Astrocyte (in vitro differentiated cells and primary cell): ENCODE measurements at regions not wholly inside any gene's neighbourhood (a gene's known extent, or its start where the extent isn't known, plus 50 kb on each side); places are given as distances from the start of the nearest gene placed in this dataset.

Experiments
- DNase-seq: peaks from one replicate; pipeline ENCODE4 v3.0.0-alpha.2; 2010; ENCODE audit warnings: low read depth
- FAIRE-seq: peaks from 2 replicates; lab custom pipeline; 2011; peaks lifted over from hg19 to GRCh38; lab: Jason Lieb, UNC
- H2AFZ ChIP-seq: 2 replicates; pipeline ENCODE4 v1.6.0; 2012; ENCODE audit warnings: low read depth, low read length, inconsistent platforms
- H3K27ac ChIP-seq: 2 replicates; pipeline ENCODE4 v1.5.1; 2011; ENCODE audit warnings: low read depth, low read length, inconsistent platforms
- H3K27me3 ChIP-seq: 2 replicates; pipeline ENCODE4 v1.6.0; 2011; ENCODE audit warnings: low read length, inconsistent platforms; ENCODE audit not compliant: insufficient read depth
- H3K36me3 ChIP-seq: 2 replicates; pipeline ENCODE4 v1.5.1; 2011; ENCODE audit warnings: low read length, inconsistent platforms; ENCODE audit not compliant: insufficient read depth
- H3K4me1 ChIP-seq: 2 replicates; pipeline ENCODE4 v1.5.1; 2011; ENCODE audit warnings: low read length, inconsistent platforms; ENCODE audit not compliant: insufficient read depth
- H3K4me2 ChIP-seq: 2 replicates; pipeline ENCODE4 v1.6.0; 2012; ENCODE audit warnings: low read length, inconsistent platforms
- H3K4me3 ChIP-seq: 2 replicates; pipeline ENCODE4 v1.5.1; 2011; ENCODE audit warnings: low read depth, mild to moderate bottlenecking, low read length, inconsistent platforms; ENCODE audit not compliant: insufficient read depth
- H3K79me2 ChIP-seq: 2 replicates; pipeline ENCODE4 v1.6.0; 2012; ENCODE audit warnings: mild to moderate bottlenecking, low read length, inconsistent platforms; ENCODE audit not compliant: insufficient read depth
- H3K9ac ChIP-seq: 2 replicates; pipeline ENCODE4 v1.6.0; 2012; ENCODE audit warnings: mild to moderate bottlenecking, low read length, inconsistent platforms
- H3K9me3 ChIP-seq: 2 replicates; pipeline ENCODE4 v1.5.1; 2012; ENCODE audit warnings: low read depth, mild to moderate bottlenecking, low read length, inconsistent platforms; ENCODE audit not compliant: insufficient read depth
- H4K20me1 ChIP-seq: 2 replicates; pipeline ENCODE4 v1.6.0; 2012; ENCODE audit warnings: low read length, inconsistent platforms; ENCODE audit not compliant: insufficient read depth
- H3K27ac Mint-ChIP-seq: one replicate; pipeline ENCODE4 v1.8.0; 2021; ENCODE audit warnings: mild to moderate bottlenecking, mixed read lengths; ENCODE audit not compliant: unreplicated experiment
- H3K27me3 Mint-ChIP-seq: one replicate; pipeline ENCODE4 v1.8.0; 2021; ENCODE audit warnings: low read depth, mixed read lengths; ENCODE audit not compliant: unreplicated experiment
- H3K36me3 Mint-ChIP-seq: one replicate; pipeline ENCODE4 v1.8.0; 2021; ENCODE audit warnings: low read depth, mixed read lengths; ENCODE audit not compliant: unreplicated experiment
- H3K4me1 Mint-ChIP-seq: one replicate; pipeline ENCODE4 v1.8.0; 2021; ENCODE audit warnings: low read depth, mixed read lengths; ENCODE audit not compliant: unreplicated experiment
- H3K4me3 Mint-ChIP-seq: one replicate; pipeline ENCODE4 v1.8.0; 2021; ENCODE audit warnings: mild to moderate bottlenecking, moderate library complexity, mixed read lengths; ENCODE audit not compliant: unreplicated experiment
- H3K9me3 Mint-ChIP-seq: one replicate; pipeline ENCODE4 v1.8.0; 2021; ENCODE audit warnings: mild to moderate bottlenecking, mixed read lengths; ENCODE audit not compliant: unreplicated experiment
- CTCF ChIP-seq: IDR thresholded peaks from 2 replicates; pipeline ENCODE4 v1.5.1; 2011; ENCODE audit warnings: low read depth, mild to moderate bottlenecking, inconsistent platforms, low read length, moderate library complexity; ENCODE audit not compliant: insufficient read depth
- EZH2 ChIP-seq: IDR thresholded peaks from 2 replicates; pipeline ENCODE4 v1.6.1; 2012; ENCODE audit warnings: mild to moderate bottlenecking, low read length, inconsistent platforms; ENCODE audit not compliant: insufficient read depth

- Histone ChIP-seq H3K36me3 (no peaks in the 10 kb centered on the region), H3K79me2 (no peaks in the 10 kb centered on the region), H3K4me1 (no peaks in the 10 kb centered on the region), H2AFZ (no peak overlapping the region), H3K27me3 (no peaks in the 10 kb centered on the region), H3K9me3 (peaks cover 6% of the 10 kb centered on the region), H3K4me2 (no peak overlapping the region), H4K20me1 (no peaks in the 10 kb centered on the region), H3K27ac (no peak overlapping the region), H3K4me3 (no peak overlapping the region), H3K9ac (no peak overlapping the region)
- Mint-ChIP-seq H3K27me3 (no peaks in the 10 kb centered on the region), H3K27ac (no peak overlapping the region), H3K4me1 (no peaks in the 10 kb centered on the region), H3K36me3 (no peaks in the 10 kb centered on the region), H3K9me3 (peaks cover 8% of the 10 kb centered on the region), H3K4me3 (no peak overlapping the region)
- TF ChIP-seq EZH2 (no peak), CTCF (no peak)
- no peak for DNase-seq
- no peak for FAIRE-seq
Observed at GRCh38 chr2:3942841-3943240, 239.5 kb downstream of the DCDC2C start.

DNA sequence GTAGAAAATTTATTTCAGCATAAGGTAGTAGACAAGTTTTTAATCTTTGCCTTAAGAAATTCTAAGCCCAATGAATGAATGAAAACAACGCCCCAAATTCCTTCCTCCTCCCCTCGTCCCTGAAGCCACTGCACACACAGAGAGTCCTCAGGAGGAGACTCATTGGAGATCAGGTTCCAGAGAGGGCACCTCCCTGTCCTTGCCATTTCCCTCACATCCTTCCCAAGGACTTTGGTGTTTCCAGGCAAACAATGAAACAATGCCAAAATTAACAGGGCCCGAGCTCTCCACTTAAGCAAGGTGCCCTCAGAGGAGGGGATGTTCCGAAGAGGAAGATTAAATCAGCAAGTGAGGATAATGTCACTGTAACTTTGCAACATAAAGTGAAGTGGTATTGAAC lies 240.7 kb downstream of the DCDC2C start:
- H3K4me2 ChIP-seq: no peak overlapping the region
- no peaks in the 10 kb centered on the region for H3K4me1 ChIP-seq
- H3K9me3 Mint-ChIP-seq: peaks cover 8% of the 10 kb centered on the region
- H3K27ac ChIP-seq: no peak overlapping the region
- H3K36me3 Mint-ChIP-seq: no peaks in the 10 kb centered on the region
- no peaks in the 10 kb centered on the region for H3K4me1 Mint-ChIP-seq
- no peaks in the 10 kb centered on the region for H3K79me2 ChIP-seq
- FAIRE-seq (no peak), DNase-seq (no peak)
- no peak overlapping the region for H3K27ac Mint-ChIP-seq
- H3K27me3 Mint-ChIP-seq: no peaks in the 10 kb centered on the region
- H3K9me3 ChIP-seq: peaks cover 6% of the 10 kb centered on the region
- no peak overlapping the region for H3K4me3 ChIP-seq
- no peak overlapping the region for H3K9ac ChIP-seq
- H2AFZ ChIP-seq: no peak overlapping the region
- TF ChIP-seq EZH2 (no peak), CTCF (no peak)
- H4K20me1 ChIP-seq: no peaks in the 10 kb centered on the region
- no peaks in the 10 kb centered on the region for H3K27me3 ChIP-seq
- no peak overlapping the region for H3K4me3 Mint-ChIP-seq
- no peaks in the 10 kb centered on the region for H3K36me3 ChIP-seq

GRCh38 chr2:3944841-3945240 lies 241.5 kb downstream of the DCDC2C start:
- Histone ChIP-seq H2AFZ (no peak overlapping the region), H3K4me2 (no peak overlapping the region), H3K4me3 (no peak overlapping the region), H3K36me3 (no peaks in the 10 kb centered on the region), H3K4me1 (no peaks in the 10 kb centered on the region), H3K27me3 (no peaks in the 10 kb centered on the region), H4K20me1 (no peaks in the 10 kb centered on the region), H3K27ac (no peak overlapping the region), H3K9me3 (peaks cover 6% of the 10 kb centered on the region), H3K9ac (no peak overlapping the region), H3K79me2 (no peaks in the 10 kb centered on the region)
- Mint-ChIP-seq H3K27ac (no peak overlapping the region), H3K4me3 (no peak overlapping the region), H3K9me3 (peaks cover 7% of the 10 kb centered on the region), H3K4me1 (no peaks in the 10 kb centered on the region), H3K36me3 (no peaks in the 10 kb centered on the region), H3K27me3 (no peaks in the 10 kb centered on the region)
- DNase-seq (no peak), FAIRE-seq (no peak)
- TF ChIP-seq CTCF: no peak
- no peak for TF ChIP-seq EZH2
